SK-N-SH treated with all-trans-retinoic acid at 6 μM for 48 hours (cell line): ENCODE measurements at regions not wholly inside any gene's neighbourhood (a gene's known extent, or its start where the extent isn't known, plus 50 kb on each side); places are given as distances from the start of the nearest gene placed in this dataset.
A peak's percentile ranks its signal among the peaks of the same experiment; 100 is the strongest.

Source experiments
- ATAC-seq: fragments of 200-7000 bp; cut with Tn5 transposase; 3 replicates; pipeline ENCODE4 v1.9.1; 2020; ENCODE audit warnings: mild to moderate bottlenecking, moderate library complexity
- ARNTL ChIP-seq: fragments of 450-650 bp; formaldehyde crosslinking; IDR thresholded peaks from 2 replicates; pipeline ENCODE4 v1.5.0; 2020; ENCODE audit warnings: low read depth, mild to moderate bottlenecking, moderate library complexity, borderline replicate concordance
- BACH2 ChIP-seq: fragments of 250-450 bp; sonication (Bioruptor Pico); IDR thresholded peaks from 2 replicates; pipeline ENCODE4 v1.9.0; 2021; ENCODE audit warnings: mild to moderate bottlenecking, borderline replicate concordance
- CSDC2 ChIP-seq: fragments of 250-450 bp; sonication (Bioruptor Pico); IDR thresholded peaks from 2 replicates; pipeline ENCODE4 v1.5.0; 2020; ENCODE audit warnings: mild to moderate bottlenecking, moderate library complexity
- ESRRG ChIP-seq: fragments of 250-450 bp; sonication (Bioruptor Pico); IDR thresholded peaks from 2 replicates; pipeline ENCODE4 v1.6.1; 2021; ENCODE audit warnings: mild to moderate bottlenecking
- GLIS3 ChIP-seq: fragments of 250-450 bp; sonication (Bioruptor Pico); IDR thresholded peaks from 2 replicates; pipeline ENCODE4 v1.5.0; 2020; ENCODE audit warnings: mild to moderate bottlenecking, moderate library complexity
- OSR1 ChIP-seq: fragments of 250-450 bp; sonication (Bioruptor Pico); IDR thresholded peaks from 2 replicates; pipeline ENCODE4 v1.8.0; 2022; ENCODE audit warnings: moderate library complexity, mild to moderate bottlenecking, inconsistent platforms
- PATZ1 ChIP-seq: fragments of 250-450 bp; sonication (Bioruptor Pico); IDR thresholded peaks from 2 replicates; pipeline ENCODE4 v1.8.0; 2020; ENCODE audit warnings: mild to moderate bottlenecking, moderate library complexity, borderline replicate concordance
- POU6F1 ChIP-seq: fragments of 250-450 bp; sonication (Bioruptor Pico); IDR thresholded peaks from 2 replicates; pipeline ENCODE4 v1.8.0; 2021; ENCODE audit warnings: low read depth, mild to moderate bottlenecking, moderate library complexity, borderline replicate concordance
- PPARA ChIP-seq: fragments of 250-450 bp; sonication (Bioruptor Pico); IDR thresholded peaks from 2 replicates; pipeline ENCODE4 v1.5.0; 2020; ENCODE audit warnings: mild to moderate bottlenecking, borderline replicate concordance
- SNAI2 ChIP-seq: fragments of 250-450 bp; sonication (Bioruptor Pico); IDR thresholded peaks from 2 replicates; pipeline ENCODE4 v1.5.0; 2020; ENCODE audit warnings: mild to moderate bottlenecking, moderate library complexity
- TCF4 ChIP-seq: fragments of 250-450 bp; sonication (Bioruptor Pico); IDR thresholded peaks from 2 replicates; pipeline ENCODE4 v1.8.0; 2021; ENCODE audit warnings: mild to moderate bottlenecking, moderate library complexity, borderline replicate concordance
- TSHZ2 ChIP-seq: fragments of 250-450 bp; sonication (Bioruptor Pico); IDR thresholded peaks from 2 replicates; pipeline ENCODE4 v1.5.0; 2020; ENCODE audit warnings: mild to moderate bottlenecking, moderate library complexity
- ZC3H10 ChIP-seq: fragments of 250-450 bp; sonication (Bioruptor Pico); IDR thresholded peaks from 2 replicates; pipeline ENCODE4 v1.5.1; 2021; ENCODE audit warnings: mild to moderate bottlenecking, moderate library complexity
- ZFP30 ChIP-seq: fragments of 450-650 bp; formaldehyde crosslinking; IDR thresholded peaks from 2 replicates; pipeline ENCODE4 v1.5.0; 2022; ENCODE audit warnings: mild to moderate bottlenecking, moderate library complexity
- ZNF565 ChIP-seq: fragments of 450-650 bp; formaldehyde crosslinking; conservative IDR thresholded peaks from 2 replicates; pipeline ENCODE4 v1.5.0; 2020; ENCODE audit warnings: low read depth, mild to moderate bottlenecking, moderate library complexity
- ZNF70 ChIP-seq: fragments of 450-650 bp; formaldehyde crosslinking; IDR thresholded peaks from 2 replicates; pipeline ENCODE4 v1.5.0; 2020; ENCODE audit warnings: mild to moderate bottlenecking, moderate library complexity
- ZNF8 ChIP-seq: fragments of 450-650 bp; formaldehyde crosslinking; IDR thresholded peaks from 2 replicates; pipeline ENCODE4 v1.5.0; 2020; ENCODE audit warnings: mild to moderate bottlenecking, moderate library complexity
- TF ChIP-seq, protein P1 (sequence below): fragments of 250-450 bp; sonication (Bioruptor Pico); IDR thresholded peaks from 2 replicates; pipeline ENCODE4 v1.5.1; 2021; ENCODE audit warnings: mild to moderate bottlenecking, moderate library complexity
- TF ChIP-seq, protein P2 (sequence below): fragments of 250-450 bp; sonication (Bioruptor Pico); IDR thresholded peaks from 2 replicates; pipeline ENCODE4 v1.5.1; 2020; ENCODE audit warnings: low read depth, mild to moderate bottlenecking, moderate library complexity

DNA sequence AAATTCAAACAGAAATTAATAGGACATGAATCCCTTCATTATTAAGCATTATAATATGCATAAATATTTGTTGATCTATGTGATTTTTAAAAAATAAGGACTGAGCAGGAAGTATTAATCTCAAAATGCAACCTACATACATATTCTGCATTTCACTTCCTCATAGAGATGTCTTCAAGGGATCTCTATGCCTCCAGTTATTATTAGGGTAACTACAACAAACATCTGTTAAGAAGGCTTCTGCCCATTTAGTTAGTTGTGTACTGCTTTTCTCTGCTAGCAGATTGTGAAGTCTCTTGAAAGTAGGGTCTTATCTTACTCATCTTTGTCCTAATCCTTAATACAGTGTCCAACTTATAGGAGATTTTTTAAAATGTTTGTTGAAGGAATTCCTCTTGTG lies 414.1 kb downstream of the ACTL7B start (continued):
- TF ChIP-seq GLIS3 (CRISPR knock-in tag) (no peak), ARNTL (CRISPR knock-in tag) (no peak), ZC3H10 (CRISPR knock-in tag) (no peak), PATZ1 (CRISPR knock-in tag) (no peak), OSR1 (CRISPR knock-in tag) (no peak)

DNA sequence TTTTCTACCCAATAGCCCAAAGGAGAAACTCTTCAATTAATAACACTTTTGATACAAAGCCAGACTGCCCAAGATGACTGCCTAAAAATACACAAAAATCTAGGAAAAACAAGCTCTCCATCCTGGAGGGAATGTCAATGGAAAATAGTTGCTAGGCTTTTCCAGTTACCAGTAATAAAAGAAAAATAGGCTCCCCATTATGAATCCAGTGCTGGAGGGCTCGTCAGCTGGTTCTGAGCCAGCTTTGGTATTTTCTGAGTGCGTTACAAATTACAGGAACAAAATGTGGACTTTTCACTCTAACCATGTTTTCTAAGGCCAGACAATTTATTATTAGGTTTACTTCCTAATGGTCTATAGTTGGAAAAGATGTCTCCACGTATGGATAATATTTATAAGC lies 414.5 kb downstream of the ACTL7B start:
- TF ChIP-seq POU6F1 (CRISPR knock-in tag) (no peak), ZFP30 (CRISPR knock-in tag) (no peak), ZNF8 (CRISPR knock-in tag) (no peak), ZNF565 (no peak), ZNF70 (CRISPR knock-in tag) (no peak), ESRRG (no peak), GLIS3 (CRISPR knock-in tag) (no peak), TSHZ2 (CRISPR knock-in tag) (no peak), ZC3H10 (CRISPR knock-in tag) (no peak), SNAI2 (CRISPR knock-in tag) (no peak), ARNTL (CRISPR knock-in tag) (no peak), CSDC2 (CRISPR knock-in tag) (no peak), OSR1 (CRISPR knock-in tag) (no peak), PPARA (CRISPR knock-in tag) (no peak)
- TF ChIP-seq, protein P1, sequence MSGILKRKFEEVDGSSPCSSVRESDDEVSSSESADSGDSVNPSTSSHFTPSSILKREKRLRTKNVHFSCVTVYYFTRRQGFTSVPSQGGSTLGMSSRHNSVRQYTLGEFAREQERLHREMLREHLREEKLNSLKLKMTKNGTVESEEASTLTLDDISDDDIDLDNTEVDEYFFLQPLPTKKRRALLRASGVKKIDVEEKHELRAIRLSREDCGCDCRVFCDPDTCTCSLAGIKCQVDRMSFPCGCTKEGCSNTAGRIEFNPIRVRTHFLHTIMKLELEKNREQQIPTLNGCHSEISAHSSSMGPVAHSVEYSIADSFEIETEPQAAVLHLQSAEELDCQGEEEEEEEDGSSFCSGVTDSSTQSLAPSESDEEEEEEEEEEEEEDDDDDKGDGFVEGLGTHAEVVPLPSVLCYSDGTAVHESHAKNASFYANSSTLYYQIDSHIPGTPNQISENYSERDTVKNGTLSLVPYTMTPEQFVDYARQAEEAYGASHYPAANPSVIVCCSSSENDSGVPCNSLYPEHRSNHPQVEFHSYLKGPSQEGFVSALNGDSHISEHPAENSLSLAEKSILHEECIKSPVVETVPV (CRISPR knock-in tag) = no peak
- TF ChIP-seq, protein P2, sequence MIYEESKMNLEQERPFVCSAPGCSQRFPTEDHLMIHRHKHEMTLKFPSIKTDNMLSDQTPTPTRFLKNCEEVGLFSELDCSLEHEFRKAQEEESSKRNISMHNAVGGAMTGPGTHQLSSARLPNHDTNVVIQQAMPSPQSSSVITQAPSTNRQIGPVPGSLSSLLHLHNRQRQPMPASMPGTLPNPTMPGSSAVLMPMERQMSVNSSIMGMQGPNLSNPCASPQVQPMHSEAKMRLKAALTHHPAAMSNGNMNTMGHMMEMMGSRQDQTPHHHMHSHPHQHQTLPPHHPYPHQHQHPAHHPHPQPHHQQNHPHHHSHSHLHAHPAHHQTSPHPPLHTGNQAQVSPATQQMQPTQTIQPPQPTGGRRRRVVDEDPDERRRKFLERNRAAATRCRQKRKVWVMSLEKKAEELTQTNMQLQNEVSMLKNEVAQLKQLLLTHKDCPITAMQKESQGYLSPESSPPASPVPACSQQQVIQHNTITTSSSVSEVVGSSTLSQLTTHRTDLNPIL (CRISPR knock-in tag) = no peak
- TF ChIP-seq, all 23 proteins: peak for 0
- no peak for ATAC-seq

DNA sequence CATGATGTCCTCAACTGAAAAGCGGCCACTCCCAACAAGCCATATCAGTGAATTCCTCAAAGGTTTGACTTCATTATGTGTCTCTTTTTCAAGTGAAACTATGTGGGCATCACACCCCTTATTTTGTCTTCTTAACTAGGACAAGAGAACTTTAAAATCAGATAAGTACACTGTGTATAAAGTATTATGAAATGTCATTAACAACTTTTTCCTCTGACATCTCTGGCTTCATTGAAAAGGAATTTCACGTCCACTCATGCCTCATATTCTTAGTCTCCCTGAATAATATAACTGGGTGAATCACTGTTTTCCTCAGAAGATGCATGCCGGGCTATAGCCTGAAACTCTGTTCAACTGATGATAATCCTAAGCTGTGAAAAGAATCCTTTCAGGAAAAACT lies 415.8 kb downstream of the ACTL7B start:
- peak; percentile 18; the same call in 2 of the 3 replicates for ATAC-seq
- no peak for TF ChIP-seq ZNF565

DNA sequence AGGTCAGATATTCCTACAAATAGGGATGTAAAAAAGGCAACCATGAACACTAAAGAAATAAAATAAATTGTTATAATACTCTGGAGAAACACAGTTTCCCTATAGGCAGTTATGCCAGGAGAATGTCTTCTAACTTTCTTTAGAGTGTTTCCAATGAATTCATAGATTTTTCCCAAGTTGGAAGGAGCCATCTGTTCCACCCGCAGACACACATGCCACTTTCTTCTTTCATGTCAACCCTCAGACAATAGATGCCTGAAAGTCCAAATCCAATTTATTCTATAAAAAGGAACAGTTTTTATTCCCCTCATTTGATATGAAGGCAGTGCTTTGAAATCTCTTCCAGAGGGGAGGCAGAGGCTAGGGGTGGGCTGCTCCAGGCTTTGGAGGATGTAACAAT lies 418.1 kb downstream of the ACTL7B start:
- no peak for ATAC-seq
- TF ChIP-seq PATZ1 (CRISPR knock-in tag) (no peak), TCF4 (no peak), POU6F1 (CRISPR knock-in tag) (no peak), BACH2 (CRISPR knock-in tag) (no peak), CSDC2 (CRISPR knock-in tag) (no peak), ESRRG (no peak), ARNTL (CRISPR knock-in tag) (no peak), TSHZ2 (CRISPR knock-in tag) (no peak), OSR1 (CRISPR knock-in tag) (no peak), ZNF8 (CRISPR knock-in tag) (no peak)
